C4-2B (cell line): ENCODE measurements at regions not wholly inside any gene's neighbourhood (a gene's known extent, or its start where the extent isn't known, plus 50 kb on each side); places are given as distances from the start of the nearest gene placed in this dataset.

Source experiments
- ZFX ChIP-seq: fragments of 450-650 bp; IDR thresholded peaks from 2 replicates; pipeline ENCODE4 v1.6.1; 2017
- TF ChIP-seq, protein P1 (sequence below): fragments of 450-650 bp; conservative IDR thresholded peaks from 2 replicates; pipeline ENCODE4 v1.5.1; 2017; ENCODE audit warnings: mild to moderate bottlenecking

GRCh38 chr11:110349138-110349996 is 53.0 kb upstream of the RDX start:
- TF ChIP-seq, protein P1, sequence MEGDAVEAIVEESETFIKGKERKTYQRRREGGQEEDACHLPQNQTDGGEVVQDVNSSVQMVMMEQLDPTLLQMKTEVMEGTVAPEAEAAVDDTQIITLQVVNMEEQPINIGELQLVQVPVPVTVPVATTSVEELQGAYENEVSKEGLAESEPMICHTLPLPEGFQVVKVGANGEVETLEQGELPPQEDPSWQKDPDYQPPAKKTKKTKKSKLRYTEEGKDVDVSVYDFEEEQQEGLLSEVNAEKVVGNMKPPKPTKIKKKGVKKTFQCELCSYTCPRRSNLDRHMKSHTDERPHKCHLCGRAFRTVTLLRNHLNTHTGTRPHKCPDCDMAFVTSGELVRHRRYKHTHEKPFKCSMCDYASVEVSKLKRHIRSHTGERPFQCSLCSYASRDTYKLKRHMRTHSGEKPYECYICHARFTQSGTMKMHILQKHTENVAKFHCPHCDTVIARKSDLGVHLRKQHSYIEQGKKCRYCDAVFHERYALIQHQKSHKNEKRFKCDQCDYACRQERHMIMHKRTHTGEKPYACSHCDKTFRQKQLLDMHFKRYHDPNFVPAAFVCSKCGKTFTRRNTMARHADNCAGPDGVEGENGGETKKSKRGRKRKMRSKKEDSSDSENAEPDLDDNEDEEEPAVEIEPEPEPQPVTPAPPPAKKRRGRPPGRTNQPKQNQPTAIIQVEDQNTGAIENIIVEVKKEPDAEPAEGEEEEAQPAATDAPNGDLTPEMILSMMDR, result no peak
- TF ChIP-seq ZFX, result no peak
